ENCODE measurements at regions not wholly inside any gene's neighbourhood (a gene's known extent, or its start where the extent isn't known, plus 50 kb on each side); places are given as distances from the start of the nearest gene placed in this dataset.

GRCh38 chr7:46129831-46130230 is 208.8 kb upstream of the IGFBP3 start:
- TF ChIP-seq CHD2 (IDR thresholded peaks at IDR 0.05; ENCODE audit: low read length) (no peak), KDM1A (IDR thresholded peaks at IDR 0.05; ENCODE audit: borderline replicate concordance, low read length) (no peak), POLR2AphosphoS5 (IDR thresholded peaks at IDR 0.05; ENCODE audit: low read depth, low read length) (no peak), RAD21 (IDR thresholded peaks at IDR 0.05 in 1 of 2, conservative IDR thresholded peaks at IDR 0.05 in 1 of 2; ENCODE audit: low read depth in 2 of 2, low read length in 2 of 2) (peak; percentile 48 to 63), CEBPB (IDR thresholded peaks at IDR 0.05; ENCODE audit: low read depth, low read length) (no peak), TEAD4 (IDR thresholded peaks at IDR 0.05; ENCODE audit: low read depth, low read length) (no peak), GABPA (IDR thresholded peaks at IDR 0.05; ENCODE audit: borderline replicate concordance, insufficient read depth, low read length) (no peak), POLR2A (IDR thresholded peaks at IDR 0.05; ENCODE audit: control extremely low read depth in 1 of 2, low read depth in 2 of 2, low read length in 2 of 2) (no peak), EGR1 (IDR thresholded peaks at IDR 0.05; ENCODE audit: borderline replicate concordance, low read depth, low read length) (no peak), EZH2 (IDR thresholded peaks at IDR 0.05; ENCODE audit: low read depth, low read length, severe bottlenecking) (no peak), ATF2 (IDR thresholded peaks at IDR 0.05; ENCODE audit: low read length) (no peak), SUZ12 (IDR thresholded peaks at IDR 0.05; ENCODE audit: low read length) (no peak)

All from H1 (cell line).